Panc1 (cell line): ENCODE measurements at regions not wholly inside any gene's neighbourhood (a gene's known extent, or its start where the extent isn't known, plus 50 kb on each side); places are given as distances from the start of the nearest gene placed in this dataset.

Experiments used
- ATAC-seq: fragments of 200-7000 bp; cut with Tn5 transposase; 2 replicates; pipeline ENCODE4 v1.9.1; 2020; ENCODE audit warnings: mild to moderate bottlenecking, moderate library complexity
- BruUV-seq: library from RNA; stranded (reverse); fragments of 400-500 nt; replicated peaks from 2 replicates; lab custom pipeline; 2021; lab: Mats Ljungman, UMichigan
- CTCF ChIA-PET: fragments of 300-600 bp; sonication (Branson Sonifier 250); formaldehyde crosslinking; loops from one replicate; lab custom pipeline; 2022; ENCODE audit warnings: antibody characterized with exemption; lab: Charles Lee
- POLR2A ChIA-PET: fragments of 300-600 bp; sonication (Branson Sonifier 250); formaldehyde crosslinking; loops from one replicate; lab custom pipeline; 2022; ENCODE audit warnings: antibody characterized with exemption; lab: Charles Lee
- DNase-seq: peaks from one replicate; pipeline ENCODE4 v3.0.0-alpha.2; 2010; ENCODE audit warnings: low read depth, low spot score
- H3K27ac ChIP-seq: 2 replicates; pipeline ENCODE4 v1.5.1; 2011; ENCODE audit warnings: mild to moderate bottlenecking, low read length, inconsistent platforms
- H3K27me3 ChIP-seq: fragments of 200-500 bp; sonication (Bioruptor generic); 2 replicates; pipeline ENCODE4 v1.6.0; 2014; ENCODE audit warnings: low read length, inconsistent platforms; ENCODE audit not compliant: control insufficient read depth, insufficient read depth
- H3K36me3 ChIP-seq: fragments of 200-500 bp; sonication (Bioruptor generic); 2 replicates; pipeline ENCODE4 v1.5.1; 2014; ENCODE audit warnings: inconsistent platforms, mild to moderate bottlenecking, low read length, moderate library complexity; ENCODE audit not compliant: control insufficient read depth, insufficient read depth
- H3K4me1 ChIP-seq: 2 replicates; pipeline ENCODE4 v1.5.1; 2011; ENCODE audit warnings: inconsistent platforms, mild to moderate bottlenecking, low read length, moderate library complexity; ENCODE audit not compliant: control insufficient read depth, insufficient read depth
- H3K4me3 ChIP-seq, 2 experiments: 2 replicates each; pipeline ENCODE4 v1.5.1; 2011 to 2012; ENCODE audit warnings: low read depth in 2 of 2, low read length in 2 of 2, mild to moderate bottlenecking in 2 of 2, inconsistent platforms in 1 of 2, moderate library complexity in 1 of 2
- H3K9me3 ChIP-seq: fragments of 200-500 bp; sonication (Bioruptor generic); 2 replicates; pipeline ENCODE4 v1.5.1; 2014; ENCODE audit warnings: low read depth, mild to moderate bottlenecking, inconsistent platforms, low read length, moderate library complexity; ENCODE audit not compliant: control insufficient read depth, insufficient read depth
- POLR2AphosphoS5 ChIP-seq: IDR thresholded peaks from 2 replicates; pipeline ENCODE4 v1.6.1; 2012; ENCODE audit warnings: mild to moderate bottlenecking, low read depth, low read length, moderate library complexity
- REST ChIP-seq, 2 experiments: IDR thresholded peaks; 2 replicates each; pipeline ENCODE4 v1.6.1; 2011 to 2012; ENCODE audit warnings: low read depth in 2 of 2, control low read depth in 1 of 2, low read length in 1 of 2, mild to moderate bottlenecking in 1 of 2, moderate library complexity in 1 of 2; ENCODE audit not compliant: insufficient read depth in 1 of 2
- SIN3A ChIP-seq: IDR thresholded peaks from 2 replicates; pipeline ENCODE4 v1.6.1; 2012; ENCODE audit warnings: low read depth, mild to moderate bottlenecking, low read length, moderate library complexity, borderline replicate concordance; ENCODE audit not compliant: insufficient read depth
- TCF7L2 ChIP-seq: IDR thresholded peaks from 2 replicates; pipeline ENCODE4 v1.6.1; 2011; ENCODE audit warnings: mild to moderate bottlenecking, low read depth, low read length, inconsistent platforms
- in situ Hi-C: cut with HindIII; loops from 2 replicates; pipeline ENCODE4 v1.10.0; 2016; ENCODE audit warnings: low sequenced_read_pairs, low pct_unique_long_range_greater_than_20kb
- intact Hi-C: fragments of 100-400 bp; cut with micrococcal nuclease; formaldehyde crosslinking; loops from one replicate; pipeline ENCODE4 v1.10.0; 2022; ENCODE audit not compliant: unreplicated experiment
- TF ChIP-seq, protein P1 (sequence below): fragments of 450-650 bp; IDR thresholded peaks from 2 replicates; pipeline ENCODE4 v1.5.1; 2017; ENCODE audit warnings: mild to moderate bottlenecking

DNA sequence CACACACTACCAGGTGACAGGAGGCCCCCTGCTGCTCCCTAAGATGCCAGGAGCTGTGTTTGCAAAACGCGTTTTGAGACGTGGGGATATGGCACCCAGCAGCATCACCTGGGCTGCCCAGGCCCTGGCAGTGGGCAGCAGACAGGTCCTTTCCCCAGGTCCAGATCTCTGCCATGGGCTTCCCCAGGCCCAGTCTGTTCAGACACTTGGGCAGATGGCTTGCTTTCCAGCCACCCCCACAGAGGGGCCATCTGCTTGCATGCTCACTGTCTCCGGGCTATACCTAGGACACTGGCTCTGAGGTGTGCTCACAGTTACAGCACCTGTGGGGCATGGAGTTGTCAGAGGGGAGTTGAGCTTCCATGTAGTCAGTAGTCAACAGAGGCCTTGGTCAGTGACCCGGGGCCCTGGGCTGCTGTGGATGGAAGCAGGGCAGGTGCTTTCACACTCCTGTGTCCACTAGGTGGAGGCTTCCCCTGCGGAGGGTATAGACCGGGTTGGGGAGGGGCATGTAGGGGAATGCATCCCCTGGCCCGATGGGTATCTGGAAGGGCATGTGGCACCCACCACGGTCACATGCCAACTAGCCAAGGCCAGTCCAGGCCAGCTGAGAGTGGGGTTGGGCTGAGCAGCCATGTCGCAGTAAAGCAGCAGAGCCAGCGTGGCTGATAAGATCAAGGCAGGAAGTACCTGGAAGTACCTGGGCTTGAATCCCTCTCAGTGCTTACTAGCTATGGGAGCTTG is 185.4 kb upstream of the SLC24A3 start:
- intact Hi-C loops (no loop called here), in situ Hi-C loops (no loop called here)
- ATAC-seq, result no peak; the same call in 1 of the 2 replicates
- no peak overlapping the region for H3K27ac ChIP-seq
- BruUV-seq, result no TSS peak
- no peaks in the 10 kb centered on the region; the same call in 1 of the 2 replicates for H3K27me3 ChIP-seq
- no peaks in the 10 kb centered on the region for H3K9me3 ChIP-seq
- no peaks in the 10 kb centered on the region for H3K36me3 ChIP-seq
- no peak for DNase-seq
- TF ChIP-seq, protein P1, sequence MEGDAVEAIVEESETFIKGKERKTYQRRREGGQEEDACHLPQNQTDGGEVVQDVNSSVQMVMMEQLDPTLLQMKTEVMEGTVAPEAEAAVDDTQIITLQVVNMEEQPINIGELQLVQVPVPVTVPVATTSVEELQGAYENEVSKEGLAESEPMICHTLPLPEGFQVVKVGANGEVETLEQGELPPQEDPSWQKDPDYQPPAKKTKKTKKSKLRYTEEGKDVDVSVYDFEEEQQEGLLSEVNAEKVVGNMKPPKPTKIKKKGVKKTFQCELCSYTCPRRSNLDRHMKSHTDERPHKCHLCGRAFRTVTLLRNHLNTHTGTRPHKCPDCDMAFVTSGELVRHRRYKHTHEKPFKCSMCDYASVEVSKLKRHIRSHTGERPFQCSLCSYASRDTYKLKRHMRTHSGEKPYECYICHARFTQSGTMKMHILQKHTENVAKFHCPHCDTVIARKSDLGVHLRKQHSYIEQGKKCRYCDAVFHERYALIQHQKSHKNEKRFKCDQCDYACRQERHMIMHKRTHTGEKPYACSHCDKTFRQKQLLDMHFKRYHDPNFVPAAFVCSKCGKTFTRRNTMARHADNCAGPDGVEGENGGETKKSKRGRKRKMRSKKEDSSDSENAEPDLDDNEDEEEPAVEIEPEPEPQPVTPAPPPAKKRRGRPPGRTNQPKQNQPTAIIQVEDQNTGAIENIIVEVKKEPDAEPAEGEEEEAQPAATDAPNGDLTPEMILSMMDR, result no peak; the same call in 1 of the 2 replicates
- TF ChIP-seq TCF7L2 (no peak), SIN3A (no peak), REST (IDR thresholded peaks at IDR 0.05; ENCODE audit: insufficient read depth in 1 of 2, low read depth in 2 of 2, low read length in 1 of 2) (no peak), POLR2AphosphoS5 (no peak)
- H3K4me3 ChIP-seq, result no peak overlapping the region
- ChIA-PET POLR2A (no interaction called here), CTCF (no interaction called here)
- H3K4me1 ChIP-seq, result no peaks in the 10 kb centered on the region

GRCh38 chr20:19027971-19028370 is 184.5 kb upstream of the SLC24A3 start:
- Histone ChIP-seq H3K36me3 (no peaks in the 10 kb centered on the region), H3K9me3 (no peaks in the 10 kb centered on the region), H3K4me3 (no peak overlapping the region), H3K27me3 (no peaks in the 10 kb centered on the region; the same call in 1 of the 2 replicates), H3K4me1 (no peaks in the 10 kb centered on the region), H3K27ac (no peak overlapping the region)
- no TSS peak for BruUV-seq
- ATAC-seq (no peak), DNase-seq (no peak)
- TF ChIP-seq, protein P1, result no peak
- CTCF ChIA-PET, result no interaction called here
- in situ Hi-C loops (no loop called here), intact Hi-C loops (no loop called here)
- POLR2A ChIA-PET, result no interaction called here
